ENCODE measurements at regions not wholly inside any gene's neighbourhood (a gene's known extent, or its start where the extent isn't known, plus 50 kb on each side); places are given as distances from the start of the nearest gene placed in this dataset.

DNA sequence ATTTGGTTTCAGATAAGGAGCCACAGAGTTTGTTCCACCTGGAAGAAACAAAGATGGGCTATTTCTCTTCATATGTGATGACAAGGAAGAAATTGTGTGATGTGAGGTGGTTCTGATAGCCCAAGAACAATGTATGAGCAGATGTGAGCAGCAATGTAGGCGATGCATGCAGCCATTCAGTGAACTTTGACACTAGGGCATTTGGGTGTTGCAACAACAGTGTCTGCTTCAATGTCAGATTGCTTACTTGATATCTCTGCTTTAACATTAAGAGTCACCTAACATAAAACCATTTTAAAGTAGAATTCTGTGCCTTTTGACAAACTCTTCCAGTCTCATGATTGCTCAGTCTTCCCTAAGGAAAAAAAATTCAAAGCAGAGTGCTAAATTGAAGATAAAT is 865.4 kb downstream of the SLITRK6 start:
- FAIRE-seq (no peak), DNase-seq (ENCODE audit: insufficient read length, low spot score) (no peak)

DNA sequence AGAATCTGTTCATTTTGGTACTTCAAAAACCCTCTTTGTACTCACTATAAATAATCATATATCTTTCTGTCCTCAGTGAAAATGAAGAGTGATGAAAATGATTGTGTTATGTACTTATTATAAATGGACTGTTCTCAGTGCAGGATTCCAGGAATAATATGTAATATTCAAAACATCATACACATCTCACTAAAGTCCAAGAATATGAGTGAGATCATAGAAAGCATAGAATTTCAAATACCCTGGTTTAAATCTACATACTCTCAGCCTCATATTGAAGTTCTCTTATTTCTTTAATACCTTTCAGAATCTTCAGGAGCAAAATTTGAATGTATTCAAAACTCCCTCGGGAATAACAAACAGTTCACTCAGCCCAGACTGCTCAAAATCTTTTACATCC is 868.0 kb downstream of the SLITRK6 start:
- no peak for FAIRE-seq
- DNase-seq (ENCODE audit: insufficient read length, low spot score) = no peak

DNA sequence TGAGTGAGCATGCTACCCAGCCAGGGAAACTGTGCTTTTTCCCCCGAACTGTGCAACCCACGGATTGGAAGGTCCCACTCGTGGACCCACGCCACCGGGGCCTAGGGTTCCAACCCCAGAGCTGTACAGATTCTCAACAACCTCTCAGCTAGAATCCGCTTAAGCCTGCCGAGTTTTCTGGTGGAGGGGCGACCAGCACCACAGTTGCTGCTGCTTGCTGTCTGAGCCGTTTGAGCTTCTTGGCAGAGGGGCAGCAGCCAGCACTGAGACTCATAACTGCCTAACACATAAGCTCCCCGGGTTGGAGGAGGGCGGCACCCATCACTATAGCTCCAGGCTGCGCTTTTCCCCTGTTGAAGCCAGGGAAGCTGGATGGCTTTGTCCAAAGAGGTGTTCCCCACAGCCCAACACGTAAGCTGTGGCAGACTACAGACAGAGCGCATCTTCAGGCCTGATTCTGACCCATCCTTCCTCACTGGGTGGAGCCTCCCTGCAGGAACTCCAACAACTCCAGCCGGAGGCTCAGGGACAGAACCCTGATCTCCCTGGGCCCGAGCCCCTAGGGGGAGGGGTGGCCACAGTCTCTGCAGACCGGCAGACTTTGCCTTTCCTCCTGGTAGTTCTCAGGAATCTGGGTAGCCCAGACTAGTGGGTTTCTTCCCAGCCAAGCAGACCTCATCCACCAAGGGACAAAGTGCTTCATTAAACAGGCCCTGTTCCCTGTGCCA is 871.6 kb downstream of the SLITRK6 start:
- FAIRE-seq (no peak), DNase-seq (ENCODE audit: insufficient read length, low spot score) (no peak)

DNA sequence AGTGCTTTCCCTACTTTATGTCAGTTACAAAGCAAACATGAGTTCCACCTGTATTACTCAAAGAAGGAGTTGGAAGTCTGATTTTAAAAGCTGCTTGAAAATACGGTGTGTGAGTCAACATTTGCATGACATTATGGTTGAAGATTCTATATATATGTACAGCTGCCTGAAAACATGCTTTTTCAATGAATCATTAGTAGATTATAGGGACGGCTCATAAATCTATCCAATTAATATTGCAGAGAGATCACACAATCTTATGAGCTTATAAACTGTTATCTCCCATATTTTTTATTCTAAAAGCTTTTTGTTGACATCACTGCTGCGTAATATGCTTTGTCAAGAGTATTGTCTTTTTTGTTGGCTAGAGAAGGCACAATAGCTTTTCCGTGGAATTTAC is 873.8 kb downstream of the SLITRK6 start:
- DNase-seq (ENCODE audit: insufficient read length, low spot score) (peak; percentile 19), FAIRE-seq (no peak)

GRCh38 chr13:84923831-84924230 is 875.4 kb downstream of the SLITRK6 start:
- no peak for DNase-seq (ENCODE audit: insufficient read length, low spot score)
- no peak for FAIRE-seq

DNA sequence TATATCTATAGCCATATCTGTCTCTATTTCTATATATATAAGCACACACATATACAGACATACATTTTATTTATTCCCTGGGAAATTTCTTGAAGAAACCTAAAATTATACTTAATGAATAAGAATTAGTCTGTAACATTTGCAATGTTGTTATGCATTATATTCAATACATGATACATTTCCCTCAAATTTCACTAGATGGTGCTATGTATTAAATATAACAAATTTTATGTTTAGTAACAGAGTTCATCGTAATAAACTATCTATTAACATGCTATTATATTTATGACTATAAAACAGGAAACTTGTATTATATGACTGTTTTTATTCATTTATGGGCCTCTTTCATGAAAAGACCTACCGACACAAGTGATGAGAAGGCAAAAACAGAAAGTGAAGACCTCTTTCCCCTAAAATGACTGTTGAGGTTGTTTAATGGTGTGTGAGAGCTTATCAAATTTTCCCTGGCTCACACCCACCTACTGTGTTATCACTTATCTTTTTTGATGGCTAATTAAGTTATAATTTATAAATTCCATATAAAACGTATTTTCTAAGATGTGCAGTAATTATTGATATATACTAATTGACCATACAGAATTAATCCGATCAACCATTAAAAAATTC is 881.9 kb downstream of the SLITRK6 start:
- DNase-seq (ENCODE audit: insufficient read length, low spot score) (no peak), FAIRE-seq (no peak)

DNA sequence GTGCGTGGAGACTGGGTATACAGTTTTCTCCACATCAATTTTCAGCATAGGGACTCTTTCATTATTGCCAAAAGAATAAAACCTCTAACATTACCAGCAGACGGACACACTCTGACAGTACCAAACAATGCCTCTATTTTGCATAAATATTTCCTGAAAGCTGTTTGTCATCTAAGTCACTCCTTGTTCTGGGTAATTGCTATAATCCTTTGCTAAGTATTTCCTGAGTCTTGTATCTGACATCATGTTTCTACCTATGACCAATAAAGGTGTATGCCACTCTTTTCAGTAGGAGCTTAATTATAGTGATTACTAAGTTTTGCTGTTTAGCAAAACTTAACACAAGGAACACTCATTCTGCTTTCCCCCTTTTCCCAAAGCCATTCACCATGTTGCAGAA is 886.5 kb downstream of the SLITRK6 start:
- DNase-seq (ENCODE audit: insufficient read length, low spot score) (no peak), FAIRE-seq (no peak)

- DNase-seq (ENCODE audit: insufficient read length, low spot score) (no peak), FAIRE-seq (no peak)
These were observed 888.8 kb downstream of the SLITRK6 start for GRCh38 chr13:84910423-84910822.

- DNase-seq (ENCODE audit: insufficient read length, low spot score) = no peak
- no peak for FAIRE-seq
These were observed 895.8 kb downstream of the SLITRK6 start for GRCh38 chr13:84903391-84903790.

DNA sequence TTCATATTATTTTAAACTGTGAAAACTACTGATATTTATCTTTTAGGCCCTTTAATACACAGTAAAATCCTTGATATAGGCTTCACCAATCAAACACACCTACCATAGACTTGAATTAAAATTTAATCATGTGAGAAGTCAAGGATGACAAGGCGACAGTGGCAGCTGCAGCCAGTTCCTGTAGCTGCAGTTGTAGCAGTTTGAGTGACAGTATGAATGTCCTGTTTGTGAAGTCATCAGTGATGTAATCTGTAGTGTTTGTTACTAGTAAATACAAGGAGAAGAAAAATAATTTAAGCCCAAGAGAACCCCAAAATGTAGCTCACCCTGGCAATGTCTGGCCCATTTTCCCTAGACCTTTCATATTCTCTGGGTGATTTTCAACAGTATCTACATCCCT is 897.0 kb downstream of the SLITRK6 start:
- DNase-seq (ENCODE audit: insufficient read length, low spot score) (no peak), FAIRE-seq (no peak)

- DNase-seq (ENCODE audit: insufficient read length, low spot score) (peak; percentile 10), FAIRE-seq (no peak)
These were observed 903.1 kb downstream of the SLITRK6 start for GRCh38 chr13:84896128-84896527.

DNA sequence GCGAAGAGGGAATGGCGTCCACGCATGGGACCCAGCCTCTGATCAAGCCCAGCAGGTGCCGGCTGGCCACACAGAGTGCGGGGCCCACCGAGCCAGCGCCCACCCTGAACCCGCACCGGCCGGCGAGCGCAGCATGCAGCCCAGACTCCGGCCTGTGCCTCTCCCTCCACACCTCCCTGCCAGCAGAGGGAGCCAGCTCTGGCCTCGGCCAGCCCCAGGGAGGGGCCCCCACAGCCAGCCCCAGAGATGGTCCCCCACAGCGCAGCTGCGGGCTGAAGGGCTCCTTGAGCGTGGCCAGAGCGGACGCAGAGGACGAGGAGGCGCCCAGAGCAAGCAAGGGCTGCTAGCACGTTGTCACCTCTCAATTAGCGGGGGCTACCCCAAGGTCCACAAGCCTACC is 904.5 kb downstream of the SLITRK6 start:
- DNase-seq (ENCODE audit: insufficient read length, low spot score) = no peak
- FAIRE-seq = no peak

DNA sequence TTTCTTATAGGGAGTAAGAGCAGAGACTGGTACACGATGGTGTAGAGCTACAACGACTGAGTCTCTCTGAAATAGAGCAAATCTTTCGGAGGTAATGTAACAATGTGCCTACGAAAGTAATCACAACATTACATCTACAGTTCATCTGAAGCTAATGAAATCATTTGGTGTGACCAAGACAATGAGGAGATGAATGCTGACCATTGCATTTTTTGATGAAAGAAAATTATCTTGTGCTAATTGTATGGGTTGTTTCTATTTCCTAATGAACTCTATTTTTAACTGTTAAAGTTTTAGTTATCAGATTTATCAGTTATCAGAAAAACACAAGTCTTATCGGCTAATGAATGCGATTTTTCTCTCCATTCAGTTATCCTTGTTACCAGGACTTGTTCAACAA is 913.4 kb downstream of the SLITRK6 start:
- FAIRE-seq (no peak), DNase-seq (ENCODE audit: insufficient read length, low spot score) (no peak)

DNA sequence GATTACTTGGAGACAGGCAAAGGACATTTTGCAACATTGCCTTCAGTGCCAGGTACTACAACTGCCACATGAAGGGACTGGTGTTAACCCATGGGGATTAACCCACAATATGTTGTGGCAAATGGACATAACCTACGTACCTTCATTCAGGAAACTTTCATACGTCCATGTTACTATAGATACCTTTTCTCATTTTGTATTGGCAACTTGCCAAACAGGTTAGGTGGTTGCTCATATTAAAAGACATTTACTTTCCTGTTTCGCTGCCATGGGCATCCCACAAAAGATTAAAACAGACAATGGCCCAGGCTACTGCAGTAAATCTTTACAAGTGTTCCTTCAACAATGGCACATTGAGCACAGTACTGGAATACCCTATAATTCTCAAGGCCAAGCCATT is 925.3 kb downstream of the SLITRK6 start:
- DNase-seq (ENCODE audit: insufficient read length, low spot score) (no peak), FAIRE-seq (no peak)

DNA sequence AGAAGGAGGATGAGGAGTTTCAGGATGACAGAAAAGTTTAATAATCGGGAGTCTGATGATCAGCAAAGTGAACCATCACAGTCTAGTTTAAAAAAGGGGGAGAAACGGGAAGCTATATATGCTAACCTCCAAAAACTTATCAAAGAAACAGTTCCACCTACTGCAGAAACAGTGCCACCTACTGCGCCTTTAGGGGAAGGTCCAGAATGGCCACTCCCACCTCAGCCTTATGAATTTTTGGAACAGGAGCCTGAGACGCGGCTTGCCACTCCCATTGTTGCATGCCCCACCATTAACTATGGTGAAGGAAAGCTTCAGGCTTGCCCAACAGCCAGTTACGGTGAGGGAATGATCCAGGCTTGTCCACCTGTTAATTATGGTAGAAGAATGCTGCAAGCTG is 929.0 kb downstream of the SLITRK6 start:
- FAIRE-seq (no peak), DNase-seq (ENCODE audit: insufficient read length, low spot score) (no peak)

DNA sequence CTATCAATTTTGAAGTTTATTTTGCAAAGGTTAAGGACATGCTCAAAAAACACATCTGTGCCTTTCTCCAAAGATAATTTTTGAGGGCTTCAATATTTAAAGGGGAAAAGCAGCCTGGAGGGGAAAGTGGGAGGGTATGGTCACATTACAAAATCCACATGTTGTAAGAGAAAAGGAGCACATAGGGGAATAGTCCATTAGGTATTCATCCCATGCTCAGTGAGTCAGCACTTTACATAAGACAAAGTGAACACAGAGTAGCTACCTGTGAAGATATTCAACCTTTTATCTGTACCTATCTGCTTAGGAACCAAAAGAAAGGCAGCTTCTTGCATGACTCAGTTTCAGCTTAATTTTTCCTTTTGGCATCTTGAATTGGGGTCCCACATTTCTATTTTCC is 932.0 kb downstream of the SLITRK6 start:
- DNase-seq (ENCODE audit: insufficient read length, low spot score) (no peak), FAIRE-seq (no peak)

DNA sequence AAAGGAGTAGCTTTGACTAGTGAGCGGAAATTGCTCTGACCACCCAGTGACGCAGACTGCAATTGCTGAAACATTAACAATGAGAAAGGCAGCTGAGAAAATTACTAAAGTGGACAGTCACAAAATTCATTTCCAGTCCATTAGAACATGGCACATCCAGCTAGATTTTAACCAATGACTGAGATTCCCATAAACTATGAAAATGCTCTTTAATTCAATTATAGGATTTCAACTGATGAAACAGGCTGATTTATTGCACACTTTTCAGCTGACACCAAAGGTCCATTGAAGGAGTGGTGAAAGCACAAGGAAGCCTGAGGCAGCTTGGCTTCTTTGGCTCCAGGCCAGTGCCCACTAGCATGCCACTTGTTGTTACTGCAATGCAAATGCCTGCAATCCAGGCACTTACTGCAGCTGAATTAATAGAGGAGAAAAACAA is 933.4 kb downstream of the SLITRK6 start:
- DNase-seq (ENCODE audit: insufficient read length, low spot score) (peak; percentile 1), FAIRE-seq (no peak)

DNA sequence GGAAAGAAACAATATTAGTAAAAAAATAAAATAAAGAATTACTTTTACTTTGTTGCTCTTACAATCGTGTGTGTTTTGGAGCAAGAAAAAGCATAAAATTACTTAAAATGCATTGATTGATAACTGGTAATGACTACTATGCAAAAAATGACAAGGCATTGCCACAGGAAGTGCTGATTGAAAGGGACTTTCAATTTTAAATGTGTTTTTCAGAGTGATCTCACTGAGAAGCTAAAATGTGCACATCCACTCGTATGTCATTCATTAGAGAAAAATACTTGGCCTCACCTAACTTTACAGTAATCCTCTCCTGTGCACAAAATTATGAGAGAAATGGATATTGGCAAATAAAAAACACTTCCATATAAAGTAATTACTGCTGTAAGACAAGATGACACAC is 934.9 kb downstream of the SLITRK6 start:
- FAIRE-seq = no peak
- no peak for DNase-seq (ENCODE audit: insufficient read length, low spot score)

GRCh38 chr13:84847107-84847506 is 952.1 kb downstream of the SLITRK6 start:
- no peak for FAIRE-seq
- DNase-seq (ENCODE audit: insufficient read length, low spot score) = no peak

GRCh38 chr13:84845907-84846619 is 953.2 kb downstream of the SLITRK6 start:
- no peak for DNase-seq (ENCODE audit: insufficient read length, low spot score)

DNA sequence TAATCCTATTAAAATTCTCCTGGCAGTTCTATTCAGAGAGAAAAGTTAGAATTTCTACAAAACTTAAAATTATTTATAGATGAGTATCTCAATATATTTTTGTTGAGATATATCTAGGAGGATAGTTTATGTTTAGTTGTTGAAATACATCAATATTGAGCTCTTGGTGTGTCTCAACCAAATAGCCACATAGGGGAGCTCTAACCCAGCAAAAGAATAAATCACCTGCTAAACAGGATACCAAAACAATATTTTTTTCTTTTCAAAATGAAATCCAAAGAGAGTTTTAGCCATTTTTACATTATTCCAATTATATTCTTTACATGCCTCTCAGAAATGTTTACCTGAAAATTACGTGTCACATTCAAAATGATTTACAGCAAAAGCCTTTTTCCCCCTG is 954.7 kb downstream of the SLITRK6 start:
- DNase-seq (ENCODE audit: insufficient read length, low spot score) (peak; percentile 2), FAIRE-seq (no peak)

More at GRCh38 chr13:84845907-84846619, 953.2 kb downstream of the SLITRK6 start:
- FAIRE-seq = no peak

- FAIRE-seq (no peak), DNase-seq (ENCODE audit: insufficient read length, low spot score) (no peak)
These were observed 955.9 kb downstream of the SLITRK6 start for GRCh38 chr13:84843368-84843767.
